LNCaP clone FGC (cell line): ENCODE measurements at regions not wholly inside any gene's neighbourhood (a gene's known extent, or its start where the extent isn't known, plus 50 kb on each side); places are given as distances from the start of the nearest gene placed in this dataset.

Experiments used
- DNase-seq: peaks from one replicate; pipeline ENCODE4 v3.0.0-alpha.2; 2011; ENCODE audit warnings: low read depth
- H3K4me3 ChIP-seq: 2 replicates; pipeline ENCODE4 v1.5.1; 2011; ENCODE audit warnings: mild to moderate bottlenecking, low read depth, low read length, control low read depth
- TF ChIP-seq, protein P1 (sequence below): IDR thresholded peaks from 2 replicates; pipeline ENCODE4 v1.5.1; 2012; ENCODE audit warnings: mild to moderate bottlenecking; ENCODE audit not compliant: control insufficient read depth, insufficient read depth; ENCODE audit errors: extremely low read depth

- TF ChIP-seq, protein P1, sequence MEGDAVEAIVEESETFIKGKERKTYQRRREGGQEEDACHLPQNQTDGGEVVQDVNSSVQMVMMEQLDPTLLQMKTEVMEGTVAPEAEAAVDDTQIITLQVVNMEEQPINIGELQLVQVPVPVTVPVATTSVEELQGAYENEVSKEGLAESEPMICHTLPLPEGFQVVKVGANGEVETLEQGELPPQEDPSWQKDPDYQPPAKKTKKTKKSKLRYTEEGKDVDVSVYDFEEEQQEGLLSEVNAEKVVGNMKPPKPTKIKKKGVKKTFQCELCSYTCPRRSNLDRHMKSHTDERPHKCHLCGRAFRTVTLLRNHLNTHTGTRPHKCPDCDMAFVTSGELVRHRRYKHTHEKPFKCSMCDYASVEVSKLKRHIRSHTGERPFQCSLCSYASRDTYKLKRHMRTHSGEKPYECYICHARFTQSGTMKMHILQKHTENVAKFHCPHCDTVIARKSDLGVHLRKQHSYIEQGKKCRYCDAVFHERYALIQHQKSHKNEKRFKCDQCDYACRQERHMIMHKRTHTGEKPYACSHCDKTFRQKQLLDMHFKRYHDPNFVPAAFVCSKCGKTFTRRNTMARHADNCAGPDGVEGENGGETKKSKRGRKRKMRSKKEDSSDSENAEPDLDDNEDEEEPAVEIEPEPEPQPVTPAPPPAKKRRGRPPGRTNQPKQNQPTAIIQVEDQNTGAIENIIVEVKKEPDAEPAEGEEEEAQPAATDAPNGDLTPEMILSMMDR = no peak
- no peak for DNase-seq
- no peak overlapping the region for H3K4me3 ChIP-seq
These were observed 114.7 kb upstream of the FRMD4B start for GRCh38 chr3:69500604-69501003.

DNA sequence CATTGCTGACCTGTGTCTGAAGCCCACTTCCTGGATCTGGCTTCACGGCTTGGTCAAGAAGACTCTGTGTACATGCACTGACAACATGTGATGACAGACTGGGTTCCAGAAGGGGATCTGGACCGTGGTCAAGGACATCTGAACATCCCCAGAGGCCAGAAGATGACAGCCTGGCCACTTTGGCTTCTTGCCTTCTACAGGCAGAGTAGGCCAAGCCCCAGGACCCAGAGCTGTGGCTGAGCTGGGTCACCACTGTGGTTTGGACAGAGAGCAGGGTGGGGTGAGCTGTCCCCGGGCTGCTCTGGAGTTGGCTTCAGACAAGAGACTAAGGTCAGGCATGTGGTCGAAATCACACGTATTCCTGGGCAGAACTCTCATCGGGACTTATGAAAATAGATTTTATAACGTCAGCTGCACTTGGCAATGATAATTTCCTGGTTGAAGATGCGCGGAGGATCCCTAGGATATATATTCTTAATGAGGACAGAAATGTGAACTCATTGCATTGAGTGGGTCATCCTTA, 114.1 kb upstream of the FRMD4B start:
- TF ChIP-seq, protein P1 = no peak
- no peak overlapping the region for H3K4me3 ChIP-seq
- no peak for DNase-seq

- TF ChIP-seq, protein P1 = no peak
- no peak overlapping the region for H3K4me3 ChIP-seq
- no peak for DNase-seq
These were observed 113.5 kb upstream of the FRMD4B start for GRCh38 chr3:69499422-69499821.

DNA sequence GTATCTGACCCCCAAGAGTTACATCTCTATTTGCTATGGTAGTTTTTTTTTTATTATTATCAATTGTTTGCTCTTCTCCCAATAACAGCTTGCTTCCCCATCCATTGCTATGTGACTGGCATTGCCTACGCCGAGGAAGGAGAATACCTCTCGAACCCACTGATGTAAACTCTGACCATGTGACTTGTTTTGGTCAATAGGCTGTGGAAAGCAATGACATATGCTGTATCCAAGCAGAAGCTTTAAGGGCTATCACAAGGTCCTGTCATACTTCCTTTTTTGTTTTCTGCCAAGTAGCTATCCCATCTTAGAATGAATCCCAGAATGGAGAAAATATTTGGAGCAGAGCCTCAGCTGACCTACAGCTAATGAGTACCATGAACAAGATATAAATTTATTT, 111.0 kb upstream of the FRMD4B start:
- TF ChIP-seq, protein P1 = no peak
- no peak for DNase-seq
- no peak overlapping the region for H3K4me3 ChIP-seq

DNA sequence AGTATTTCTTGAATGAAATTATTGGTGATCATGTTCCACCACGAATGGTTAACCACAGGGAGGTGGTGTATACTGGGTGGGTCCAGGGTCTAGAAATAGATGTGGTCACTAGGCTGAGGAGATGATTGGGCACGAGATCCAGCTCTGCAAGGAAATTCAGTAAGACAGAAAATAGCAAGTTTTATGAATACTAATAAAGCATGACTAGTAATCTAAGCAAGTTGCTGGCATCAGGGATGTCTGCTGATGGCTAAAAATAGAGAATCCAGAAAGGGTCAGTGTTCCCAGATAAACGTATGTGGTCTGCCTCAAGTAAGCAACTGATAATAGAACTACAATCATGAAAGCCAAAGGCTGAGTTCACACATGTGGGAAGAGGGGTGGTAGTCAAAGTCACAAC, 108.3 kb upstream of the FRMD4B start:
- TF ChIP-seq, protein P1 = no peak
- no peak for DNase-seq
- H3K4me3 ChIP-seq = no peak overlapping the region

DNA sequence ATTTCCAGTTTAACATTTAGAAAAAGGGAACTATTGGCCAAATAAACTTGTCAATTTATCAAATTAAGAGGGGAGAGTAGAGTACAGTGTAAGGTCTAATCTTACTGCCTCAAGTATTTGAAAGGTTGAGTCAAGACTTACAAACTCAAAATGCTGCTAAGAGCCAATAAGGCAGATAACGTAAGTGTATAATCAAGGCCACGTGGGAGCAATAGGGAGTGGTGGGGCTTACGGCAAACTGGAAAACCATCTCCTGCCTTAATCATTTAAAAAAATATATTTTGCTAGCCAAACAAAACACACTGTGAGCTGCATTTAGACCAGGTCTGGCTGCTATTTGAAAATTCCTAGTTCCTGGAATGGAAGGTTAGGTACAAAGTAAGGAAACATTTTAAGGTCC, 107.3 kb upstream of the FRMD4B start:
- no peak overlapping the region for H3K4me3 ChIP-seq
- no peak for DNase-seq
- TF ChIP-seq, protein P1 = no peak

DNA sequence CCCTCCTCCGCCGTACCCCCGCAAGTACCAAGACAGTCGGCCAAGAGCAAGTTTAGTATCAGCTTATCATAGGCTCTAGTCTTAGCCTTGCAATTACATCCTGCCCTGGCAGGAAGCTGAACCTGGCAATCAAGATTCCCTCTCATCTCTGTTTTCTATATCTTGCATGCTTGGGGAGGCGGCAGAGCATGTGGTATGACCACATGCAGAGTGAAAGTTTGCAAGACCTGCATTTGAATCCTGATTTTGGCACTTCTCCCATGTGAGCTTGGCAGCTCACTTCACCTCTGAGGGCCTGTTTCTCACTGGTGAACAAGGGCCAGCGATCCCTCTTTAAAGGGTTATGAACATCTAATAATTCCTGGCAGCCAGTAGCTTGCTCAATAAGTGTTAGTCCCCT, 106.1 kb upstream of the FRMD4B start:
- TF ChIP-seq, protein P1 = no peak
- H3K4me3 ChIP-seq = no peak overlapping the region
- no peak for DNase-seq
